ENCODE measurements at regions not wholly inside any gene's neighbourhood (a gene's known extent, or its start where the extent isn't known, plus 50 kb on each side); places are given as distances from the start of the nearest gene placed in this dataset.

GRCh38 chr11:108994887-108995286 is 330.0 kb downstream of the DDX10 start:
- no peak for DNase-seq

DNA sequence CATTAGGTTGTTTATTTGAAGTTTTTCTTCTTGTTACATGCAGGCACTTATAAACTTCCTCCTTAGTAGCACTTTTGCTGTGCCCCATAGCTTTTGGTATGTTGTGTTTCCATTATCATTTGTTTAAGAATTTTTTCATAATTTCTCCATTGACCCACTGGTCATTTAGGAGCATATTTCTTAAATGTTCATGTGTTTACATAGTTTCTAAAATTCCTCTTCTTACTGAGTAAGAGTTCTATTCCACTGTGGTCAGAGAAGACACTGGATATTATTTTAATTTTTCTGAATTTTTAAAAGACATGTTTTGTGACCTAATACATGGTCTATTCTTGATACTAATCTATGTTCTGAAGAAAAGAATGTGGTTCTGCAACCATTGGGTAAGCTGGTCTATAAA is 333.0 kb downstream of the DDX10 start:
- DNase-seq: no peak

GRCh38 chr11:109000531-109000930 is 335.7 kb downstream of the DDX10 start:
- no peak for DNase-seq

- DNase-seq: no peak
Measured at GRCh38 chr11:109001585-109001984, 336.7 kb downstream of the DDX10 start.

DNA sequence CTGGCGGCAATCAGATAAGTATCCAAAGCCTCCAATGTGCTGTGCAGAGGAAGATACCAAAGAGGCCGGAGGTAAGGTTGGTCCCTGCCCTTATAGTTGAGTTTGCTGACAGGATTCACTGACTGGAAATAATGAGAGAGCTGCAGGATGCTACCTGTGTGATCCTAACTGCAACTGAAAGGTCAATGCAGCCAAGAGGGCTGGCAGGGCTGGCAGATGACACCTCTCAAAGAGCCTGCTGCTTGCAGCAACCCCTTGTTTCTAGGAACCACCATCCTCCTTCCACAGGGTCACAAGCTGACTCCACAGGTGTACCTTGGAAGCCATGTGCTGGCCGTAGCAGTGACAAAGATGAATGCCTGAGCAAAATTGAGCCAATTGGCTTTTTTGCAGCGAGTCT is 348.1 kb downstream of the DDX10 start:
- DNase-seq: no peak

- DNase-seq: no peak
Measured at GRCh38 chr11:109015283-109015682, 350.4 kb downstream of the DDX10 start.

- no peak for DNase-seq
Measured at GRCh38 chr11:109016724-109017123, 351.9 kb downstream of the DDX10 start.

- DNase-seq: no peak
Measured at GRCh38 chr11:109017489-109017888, 352.6 kb downstream of the DDX10 start.

GRCh38 chr11:109018639-109019038 is 353.8 kb downstream of the DDX10 start:
- DNase-seq: no peak

DNA sequence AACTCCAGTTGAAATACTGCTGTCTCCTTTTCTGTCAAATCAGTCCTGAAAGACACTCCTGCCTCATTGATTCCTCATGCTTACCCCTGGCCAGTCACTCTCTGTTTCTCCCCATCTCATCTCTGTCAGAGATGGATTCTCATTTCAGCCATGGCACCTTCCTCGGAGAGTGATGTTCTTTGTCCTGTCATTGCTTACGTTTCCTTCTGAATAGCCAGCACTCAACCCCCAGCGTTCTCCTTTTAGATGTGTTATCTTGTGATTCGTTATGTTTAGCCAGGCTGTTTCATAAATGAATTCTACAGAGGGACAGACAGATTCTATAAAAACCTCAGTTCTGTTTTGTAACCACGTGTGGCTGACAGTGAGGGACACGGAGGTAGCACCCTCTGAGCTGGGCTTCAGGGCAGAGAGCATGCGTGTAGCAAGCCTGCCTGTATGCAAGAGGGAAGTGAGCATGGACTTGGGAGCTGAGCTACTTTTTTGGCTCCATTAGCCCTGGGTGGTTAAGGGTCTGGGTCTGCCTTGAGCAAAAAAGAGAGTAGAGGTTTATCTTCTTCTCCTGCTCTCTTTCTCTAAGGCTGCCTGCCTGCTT is 354.6 kb downstream of the DDX10 start:
- no peak for DNase-seq

DNA sequence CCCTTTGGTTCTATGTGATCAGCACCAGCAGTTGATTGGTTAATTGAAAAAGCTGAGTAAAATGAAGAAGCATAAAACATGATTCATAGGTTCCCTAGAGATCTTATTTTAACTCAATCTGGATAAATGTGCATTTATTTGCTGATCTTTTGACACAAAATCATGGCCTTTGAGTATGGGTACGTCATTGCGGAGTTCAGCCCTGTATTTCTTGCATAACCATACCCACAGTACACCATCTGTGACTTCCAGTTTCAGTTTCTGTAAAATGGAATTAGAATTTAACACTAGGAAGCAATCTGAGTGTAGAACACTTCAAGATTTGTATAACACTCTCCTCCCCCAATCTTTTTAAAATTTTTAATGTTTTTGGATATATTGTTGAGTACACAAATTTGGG is 358.2 kb downstream of the DDX10 start:
- no peak for DNase-seq

- DNase-seq: no peak
Measured at GRCh38 chr11:109026891-109027489, 362.1 kb downstream of the DDX10 start.

DNA sequence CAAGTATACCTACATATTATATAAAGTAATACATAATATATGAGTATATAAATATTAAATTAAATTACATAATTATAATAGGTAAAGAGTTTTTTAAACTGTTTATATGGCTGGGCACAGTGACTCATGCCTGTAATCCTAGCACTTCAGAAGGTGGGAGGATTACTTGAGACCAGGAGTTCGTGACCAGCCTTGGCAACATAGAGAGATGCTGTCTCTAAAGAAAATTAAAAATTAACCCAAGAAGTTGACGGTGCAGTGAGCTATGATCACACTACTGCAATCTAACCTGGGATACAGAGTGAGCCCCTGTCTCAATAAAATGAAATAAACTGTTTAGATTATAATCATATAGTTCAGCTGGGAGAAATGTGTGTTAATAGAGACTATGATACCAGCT is 363.0 kb downstream of the DDX10 start:
- DNase-seq: no peak

- DNase-seq: no peak
Measured at GRCh38 chr11:109029927-109030326, 365.1 kb downstream of the DDX10 start.

DNA sequence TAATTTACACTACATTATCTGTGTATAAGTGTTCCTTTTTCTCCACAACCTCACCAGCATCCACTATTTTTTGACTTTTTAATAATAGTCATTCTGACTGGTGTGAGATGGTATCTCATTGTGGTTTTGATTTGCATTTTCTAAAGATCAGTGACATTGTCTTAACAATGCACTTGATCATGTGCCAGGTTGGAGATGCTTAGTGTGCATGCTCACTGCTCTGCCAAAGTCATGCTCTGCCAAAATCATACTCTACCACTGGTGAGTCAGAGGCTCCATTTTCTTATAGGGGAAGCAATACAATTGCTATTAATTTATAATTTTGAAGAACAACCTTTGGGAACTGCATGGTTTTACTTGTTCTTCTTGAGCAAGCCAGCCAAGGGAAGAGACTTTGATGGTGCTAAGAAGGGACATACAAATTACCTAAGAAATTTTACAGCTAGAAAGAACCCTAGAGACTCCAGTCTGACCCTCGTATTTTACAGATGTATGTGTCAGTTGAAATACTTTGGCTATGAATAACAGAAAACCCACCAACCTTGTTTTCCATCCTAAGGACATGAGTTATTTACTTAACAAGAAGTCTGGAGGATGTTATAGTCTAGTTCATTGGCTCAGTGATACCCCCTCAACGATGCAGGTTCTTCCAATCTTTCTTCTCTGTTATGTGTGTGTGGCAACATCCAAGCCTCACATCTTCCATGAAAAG is 368.9 kb downstream of the DDX10 start:
- DNase-seq: no peak

- no peak for DNase-seq
Measured at GRCh38 chr11:109034339-109034696, 369.4 kb downstream of the DDX10 start.

GRCh38 chr11:109035284-109035683 is 370.4 kb downstream of the DDX10 start:
- DNase-seq: no peak

DNA sequence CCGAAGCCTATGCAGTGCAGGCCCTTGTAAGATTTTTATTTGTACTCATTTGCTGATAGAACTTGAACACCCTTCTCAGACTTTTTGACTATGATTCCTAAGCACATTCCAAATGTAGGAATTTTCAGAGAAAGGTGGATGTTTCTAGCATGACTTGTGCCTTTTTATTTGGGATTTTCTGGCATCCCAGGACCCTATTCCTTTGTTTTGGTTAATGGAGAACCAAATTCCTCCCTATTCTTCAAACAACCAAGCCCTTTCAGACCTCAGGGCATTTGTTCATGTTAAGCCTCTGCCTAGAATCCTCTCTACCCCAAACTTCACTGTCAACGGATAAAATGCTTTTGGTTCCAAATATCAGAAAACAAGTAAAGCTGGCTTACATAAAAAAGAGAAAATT is 371.1 kb downstream of the DDX10 start:
- no peak for DNase-seq

DNA sequence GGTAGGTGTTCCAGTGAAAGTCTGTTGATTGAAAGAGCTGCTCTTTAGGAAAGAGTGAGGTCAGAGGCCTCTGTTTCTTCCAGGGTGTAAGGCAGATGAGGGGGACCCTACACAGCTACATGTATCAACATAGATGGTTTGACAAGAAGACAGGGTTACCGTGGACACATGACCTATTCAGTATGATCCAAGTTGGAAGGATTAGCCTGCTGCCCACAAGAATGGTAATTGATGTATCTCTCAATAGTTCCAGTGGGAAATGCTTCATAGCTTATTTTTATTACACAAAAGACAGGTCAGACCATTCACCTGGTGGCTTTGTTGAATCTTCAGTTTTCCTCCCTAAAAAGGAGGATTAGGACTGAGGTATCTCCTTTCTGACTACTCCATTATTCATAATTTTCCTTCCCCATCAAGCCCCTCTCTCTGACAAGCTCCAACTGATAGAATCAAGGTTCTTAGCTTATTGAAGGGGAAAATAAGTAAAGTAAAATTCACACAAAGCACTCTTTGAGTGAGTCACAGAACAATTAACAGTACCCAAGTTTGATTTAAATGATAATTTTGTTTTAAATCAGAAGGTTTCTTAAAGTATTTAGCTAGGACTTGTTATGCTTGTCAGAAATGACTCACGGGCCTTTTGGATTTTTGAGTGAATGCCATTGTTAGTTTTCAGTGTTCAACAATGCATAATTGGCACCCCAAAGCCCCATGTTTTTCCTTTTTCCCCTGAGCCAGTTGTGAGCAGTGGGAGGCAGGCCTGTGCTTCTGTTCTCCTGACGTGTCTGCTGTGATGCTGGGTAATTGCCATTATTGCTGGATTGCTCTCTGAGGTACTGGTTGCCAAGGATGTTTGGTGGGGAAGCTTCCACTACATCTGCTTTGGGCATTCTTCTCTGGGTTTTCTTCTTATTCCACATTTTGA is 373.2 kb downstream of the DDX10 start:
- DNase-seq: no peak

GRCh38 chr11:109039611-109040010 is 374.7 kb downstream of the DDX10 start:
- no peak for DNase-seq

- no peak for DNase-seq
Measured at GRCh38 chr11:109040303-109040702, 375.4 kb downstream of the DDX10 start.

DNA sequence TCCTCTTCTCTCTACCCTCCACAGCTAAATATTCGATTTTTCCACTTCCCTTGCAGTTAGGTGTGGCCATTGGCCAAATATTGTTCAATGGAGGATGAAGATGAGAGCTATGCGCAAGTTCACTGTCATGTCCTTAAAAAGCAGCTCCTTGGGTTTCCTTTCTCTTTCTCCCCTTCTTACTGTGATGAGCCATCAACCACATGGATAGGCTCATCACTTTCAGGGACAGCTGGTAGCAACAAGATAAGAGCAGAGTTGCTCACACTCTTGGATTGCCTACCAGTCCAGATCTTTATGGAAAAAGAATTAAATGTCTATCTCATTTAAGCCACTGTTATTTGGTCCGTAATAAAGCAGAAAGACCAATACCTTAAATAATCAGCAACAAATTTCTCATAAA is 377.0 kb downstream of the DDX10 start:
- DNase-seq: no peak

GRCh38 chr11:109043315-109043714 is 378.4 kb downstream of the DDX10 start:
- no peak for DNase-seq
